KMS-11 (cell line): ENCODE measurements at regions not wholly inside any gene's neighbourhood (a gene's known extent, or its start where the extent isn't known, plus 50 kb on each side); places are given as distances from the start of the nearest gene placed in this dataset.

Source experiments
- H2AFZ ChIP-seq: fragments of 200-600 bp; sonication (generic); 2 replicates; pipeline ENCODE4 v1.6.1; 2016; ENCODE audit warnings: antibody characterized with exemption, mixed run types, low read depth
- H3K27ac ChIP-seq: fragments of 200-600 bp; sonication (generic); 2 replicates; pipeline ENCODE4 v1.6.1; 2016; ENCODE audit warnings: mild to moderate bottlenecking, mixed run types
- H3K27me3 ChIP-seq: fragments of 200-600 bp; sonication (generic); 2 replicates; pipeline ENCODE4 v1.6.1; 2017; ENCODE audit warnings: mild to moderate bottlenecking, low read depth, mixed run types, moderate library complexity; ENCODE audit not compliant: insufficient read depth
- H3K36me3 ChIP-seq: fragments of 200-600 bp; sonication (generic); 2 replicates; pipeline ENCODE4 v1.6.1; 2017; ENCODE audit warnings: mild to moderate bottlenecking, mixed run types; ENCODE audit not compliant: insufficient read depth
- H3K4me1 ChIP-seq: fragments of 200-600 bp; sonication (generic); 2 replicates; pipeline ENCODE4 v1.6.1; 2016; ENCODE audit warnings: mild to moderate bottlenecking, low read depth, mixed run types; ENCODE audit not compliant: poor library complexity, severe bottlenecking
- H3K4me2 ChIP-seq: fragments of 200-600 bp; sonication (generic); 2 replicates; pipeline ENCODE4 v1.7.0; 2016; ENCODE audit warnings: mild to moderate bottlenecking, mixed run types
- H3K4me3 ChIP-seq: fragments of 200-600 bp; sonication (generic); IDR thresholded peaks from 2 replicates; pipeline ENCODE4 v1.6.1; 2017; ENCODE audit warnings: low read depth, low read length, mixed read lengths; ENCODE audit not compliant: insufficient read depth
- H3K79me2 ChIP-seq: fragments of 200-600 bp; sonication (generic); 2 replicates; pipeline ENCODE4 v1.6.1; 2016; ENCODE audit warnings: low read depth, mixed run types; ENCODE audit not compliant: insufficient read depth
- H3K9ac ChIP-seq: fragments of 200-600 bp; sonication (generic); 2 replicates; pipeline ENCODE4 v1.6.1; 2016; ENCODE audit warnings: mild to moderate bottlenecking, mixed run types
- H4K20me1 ChIP-seq: fragments of 200-600 bp; sonication (generic); 2 replicates; pipeline ENCODE4 v1.6.1; 2016; ENCODE audit warnings: mild to moderate bottlenecking, mixed run types; ENCODE audit not compliant: insufficient read depth
- TF ChIP-seq, protein P1 (sequence below): fragments of 200-600 bp; sonication (generic); conservative IDR thresholded peaks from 2 replicates; pipeline ENCODE4 v1.6.1; 2017; ENCODE audit warnings: low read depth, mild to moderate bottlenecking, antibody characterized with exemption, low read length, moderate library complexity, mixed read lengths

DNA sequence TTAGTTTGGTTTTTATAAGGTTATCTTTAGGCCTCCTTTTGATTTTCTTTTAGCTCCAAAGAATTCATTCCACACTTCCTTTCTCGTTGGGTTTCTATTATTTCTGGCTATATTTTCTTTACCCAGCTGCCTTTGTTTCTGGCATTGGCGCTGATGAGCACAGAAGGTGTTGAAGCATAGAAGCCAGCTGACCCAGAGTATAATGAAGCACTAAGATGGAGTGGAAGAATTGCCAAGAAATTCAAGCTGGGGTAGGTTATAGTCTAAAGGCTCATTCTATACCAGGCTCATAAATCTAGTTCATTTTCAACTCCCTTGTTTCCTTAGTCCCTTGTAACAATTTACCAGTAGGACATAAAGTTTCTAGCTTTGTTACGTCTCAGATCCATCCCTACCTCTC, 169.5 kb downstream of the HRH4 start:
- Histone ChIP-seq H3K27ac (no peak overlapping the region), H3K79me2 (no peaks in the 10 kb centered on the region), H3K4me1 (no peaks in the 10 kb centered on the region), H3K36me3 (no peaks in the 10 kb centered on the region), H3K27me3 (no peaks in the 10 kb centered on the region), H3K4me2 (no peak overlapping the region), H2AFZ (no peak overlapping the region), H4K20me1 (no peaks in the 10 kb centered on the region), H3K9ac (no peak overlapping the region), H3K4me3 (no peak overlapping the region)
- TF ChIP-seq, protein P1, sequence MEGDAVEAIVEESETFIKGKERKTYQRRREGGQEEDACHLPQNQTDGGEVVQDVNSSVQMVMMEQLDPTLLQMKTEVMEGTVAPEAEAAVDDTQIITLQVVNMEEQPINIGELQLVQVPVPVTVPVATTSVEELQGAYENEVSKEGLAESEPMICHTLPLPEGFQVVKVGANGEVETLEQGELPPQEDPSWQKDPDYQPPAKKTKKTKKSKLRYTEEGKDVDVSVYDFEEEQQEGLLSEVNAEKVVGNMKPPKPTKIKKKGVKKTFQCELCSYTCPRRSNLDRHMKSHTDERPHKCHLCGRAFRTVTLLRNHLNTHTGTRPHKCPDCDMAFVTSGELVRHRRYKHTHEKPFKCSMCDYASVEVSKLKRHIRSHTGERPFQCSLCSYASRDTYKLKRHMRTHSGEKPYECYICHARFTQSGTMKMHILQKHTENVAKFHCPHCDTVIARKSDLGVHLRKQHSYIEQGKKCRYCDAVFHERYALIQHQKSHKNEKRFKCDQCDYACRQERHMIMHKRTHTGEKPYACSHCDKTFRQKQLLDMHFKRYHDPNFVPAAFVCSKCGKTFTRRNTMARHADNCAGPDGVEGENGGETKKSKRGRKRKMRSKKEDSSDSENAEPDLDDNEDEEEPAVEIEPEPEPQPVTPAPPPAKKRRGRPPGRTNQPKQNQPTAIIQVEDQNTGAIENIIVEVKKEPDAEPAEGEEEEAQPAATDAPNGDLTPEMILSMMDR, result no peak

DNA sequence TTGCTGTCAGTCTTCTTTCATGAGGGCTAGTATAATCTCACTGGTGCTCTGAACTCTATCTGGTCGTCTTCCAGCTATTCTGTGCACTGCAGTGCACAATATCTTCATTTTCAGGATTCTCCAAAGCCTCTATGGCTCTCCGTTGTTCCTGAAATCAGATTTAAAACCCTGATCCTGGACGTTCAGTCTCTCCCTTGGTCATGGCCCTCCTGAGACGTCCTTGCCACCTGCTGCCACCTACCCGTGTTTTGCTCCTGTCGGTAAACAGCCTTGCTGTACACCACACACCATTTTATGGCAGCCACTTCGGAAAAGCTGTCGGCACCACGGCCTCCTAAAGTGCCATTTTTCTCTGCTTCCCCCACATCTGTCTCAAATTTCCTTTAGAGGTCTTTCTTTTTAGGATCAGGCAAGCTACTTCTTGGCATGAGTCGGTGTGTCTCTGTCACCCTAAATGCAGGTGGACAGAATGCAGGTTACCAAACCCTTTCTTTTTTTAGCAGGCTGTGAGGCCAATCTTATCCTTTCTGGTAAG, 170.0 kb downstream of the HRH4 start:
- H3K79me2 ChIP-seq, result no peaks in the 10 kb centered on the region
- no peaks in the 10 kb centered on the region for H3K4me1 ChIP-seq
- no peak overlapping the region for H3K4me3 ChIP-seq
- TF ChIP-seq, protein P1, result no peak
- no peaks in the 10 kb centered on the region for H3K36me3 ChIP-seq
- H3K27ac ChIP-seq, result no peak overlapping the region
- no peak overlapping the region for H3K4me2 ChIP-seq
- H3K27me3 ChIP-seq, result no peaks in the 10 kb centered on the region
- no peak overlapping the region for H2AFZ ChIP-seq
- no peak overlapping the region for H3K9ac ChIP-seq
- no peaks in the 10 kb centered on the region for H4K20me1 ChIP-seq

DNA sequence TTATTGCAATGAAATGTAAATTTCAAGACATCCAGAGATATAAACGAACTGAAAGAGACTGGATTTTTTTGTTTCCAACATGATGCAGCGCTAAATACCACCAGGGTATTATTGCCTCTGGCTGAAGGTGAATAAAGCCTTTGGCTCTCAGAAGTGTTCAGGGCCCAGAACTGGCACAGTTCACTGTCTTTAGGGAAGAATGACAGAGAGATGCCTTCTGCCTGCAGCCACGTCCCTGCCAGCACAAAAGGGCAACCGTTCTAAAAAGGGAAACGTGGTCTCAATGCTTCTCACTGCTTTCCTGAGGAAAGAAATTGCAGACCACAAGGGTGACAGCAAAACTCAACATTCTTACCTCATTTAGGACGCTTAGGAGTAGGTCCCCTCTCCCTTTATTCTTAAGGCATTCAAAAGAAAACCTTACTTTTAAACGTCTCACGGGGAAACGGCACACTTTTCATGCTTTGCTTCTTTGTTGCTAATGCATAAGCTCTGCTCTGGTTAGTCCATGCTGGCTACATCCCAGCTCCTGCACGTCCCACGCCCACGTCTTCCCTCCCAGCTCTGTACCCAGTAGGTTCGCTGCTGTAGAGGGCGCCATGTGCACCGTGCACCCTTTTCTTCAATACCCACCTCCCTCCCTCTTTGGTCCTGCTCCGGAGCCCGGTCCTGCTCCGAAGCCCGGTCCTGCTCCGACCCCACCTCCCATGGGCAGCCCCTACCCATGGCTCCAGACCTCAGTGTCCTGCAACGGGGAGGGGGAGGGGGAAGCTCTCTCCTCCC, 171.0 kb downstream of the HRH4 start:
- Histone ChIP-seq H3K4me2 (no peak overlapping the region), H3K27me3 (no peaks in the 10 kb centered on the region), H3K27ac (no peak overlapping the region), H3K36me3 (no peaks in the 10 kb centered on the region), H4K20me1 (no peaks in the 10 kb centered on the region), H3K4me1 (no peaks in the 10 kb centered on the region), H3K4me3 (no peak overlapping the region), H2AFZ (no peak overlapping the region), H3K9ac (no peak overlapping the region), H3K79me2 (no peaks in the 10 kb centered on the region)
- TF ChIP-seq, protein P1, result no peak

DNA sequence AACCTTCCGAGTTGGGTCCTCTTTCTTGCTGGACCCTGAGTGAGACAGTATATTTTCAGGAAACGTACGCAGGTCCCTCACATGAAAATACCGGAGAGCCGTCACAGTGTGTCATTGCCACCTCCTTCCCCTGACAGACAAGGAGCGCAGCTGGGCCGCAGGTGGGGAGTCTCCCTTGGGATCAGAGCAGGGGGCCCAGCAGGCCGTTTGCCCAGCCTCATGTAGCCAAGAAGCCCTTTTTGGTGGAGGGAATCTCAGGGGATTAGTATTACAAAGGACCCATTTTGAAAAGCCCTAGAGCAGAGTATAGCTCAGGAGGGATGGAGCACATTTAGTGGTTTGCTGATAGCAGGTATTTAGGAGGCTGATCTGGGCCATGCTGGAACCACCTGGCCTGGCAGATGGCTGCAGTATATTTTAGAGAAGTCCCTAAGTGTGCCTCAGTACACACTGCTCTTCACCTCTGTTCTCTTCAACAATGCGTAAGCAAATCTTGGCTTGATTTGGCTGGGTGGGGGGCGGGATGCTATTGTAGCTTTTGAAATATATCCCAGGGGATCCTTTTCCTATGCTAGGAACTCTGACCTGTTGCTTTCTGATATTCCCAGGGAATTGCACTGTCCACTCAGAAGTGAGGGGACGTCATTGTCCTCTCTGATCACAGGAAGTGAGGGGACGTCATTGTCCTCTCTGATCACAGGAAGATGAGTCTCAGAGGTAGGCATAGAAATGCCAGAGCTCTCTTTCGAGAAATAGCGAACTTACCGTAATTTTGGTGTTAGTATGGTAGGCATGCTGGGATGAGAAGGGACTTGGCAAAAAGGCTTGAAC, 171.9 kb downstream of the HRH4 start:
- no peak overlapping the region for H2AFZ ChIP-seq
- H3K27ac ChIP-seq, result no peak overlapping the region
- TF ChIP-seq, protein P1, result no peak
- H3K4me3 ChIP-seq, result no peak overlapping the region
- H3K36me3 ChIP-seq, result no peaks in the 10 kb centered on the region
- no peak overlapping the region for H3K4me2 ChIP-seq
- no peaks in the 10 kb centered on the region for H3K79me2 ChIP-seq
- H3K9ac ChIP-seq, result no peak overlapping the region
- H3K4me1 ChIP-seq, result no peaks in the 10 kb centered on the region
- no peaks in the 10 kb centered on the region for H3K27me3 ChIP-seq
- no peaks in the 10 kb centered on the region for H4K20me1 ChIP-seq
